Left lung (tissue), 4 donors: ENCODE measurements at regions not wholly inside any gene's neighbourhood (a gene's known extent, or its start where the extent isn't known, plus 50 kb on each side); places are given as distances from the start of the nearest gene placed in this dataset.
A peak's percentile ranks its signal among the peaks of the same experiment; 100 is the strongest.

ENCODE experiments used
- ATAC-seq: fragments of 200-7000 bp; cut with Tn5 transposase; one replicate; pipeline ENCODE4 v1.9.1; 2020; ENCODE audit warnings: moderate library complexity
- DNase-seq, 4 donors: peaks; one replicate each; pipeline ENCODE4 v3.0.0-alpha.2; 2013 to 2020
- H3K27ac ChIP-seq, 2 donors: fragments of 200-600 bp; sonication (generic) in 1 of 2; one replicate each; pipeline versions ENCODE4 v1.5.0 to v1.8.0; 2020 to 2021
- H3K27me3 ChIP-seq, 2 donors: fragments of 200-600 bp; sonication (generic) in 1 of 2; one replicate each; pipeline versions ENCODE4 v1.5.0 to v1.8.0; 2020 to 2021
- H3K36me3 ChIP-seq, 2 donors: fragments of 200-600 bp; sonication (generic) in 1 of 2; one replicate each; pipeline versions ENCODE4 v1.5.0 to v1.8.0; 2020 to 2021
- H3K4me1 ChIP-seq, 2 donors: fragments of 200-600 bp; one replicate each; pipeline ENCODE4 v1.8.0; 2021
- H3K4me3 ChIP-seq, 2 donors: fragments of 200-600 bp; sonication (generic) in 1 of 2; one replicate each; pipeline versions ENCODE4 v1.5.0 to v1.8.0; 2020 to 2021; ENCODE audit warnings: mild to moderate bottlenecking in 1 of 2
- H3K9me3 ChIP-seq, 2 donors: fragments of 200-600 bp; sonication (generic) in 1 of 2; one replicate each; pipeline versions ENCODE4 v1.5.0 to v1.8.0; 2020 to 2021
- intact Hi-C, 2 donors: fragments of 100-400 bp; cut with DNase I; formaldehyde crosslinking; loops; one replicate each; pipeline versions ENCODE4 v1.11.2 to v1.14.2; 2022
- TF ChIP-seq, protein P1 (sequence below), 2 donors: fragments of 200-600 bp; sonication (generic) in 1 of 2; IDR thresholded peaks; one replicate each; pipeline versions ENCODE4 v1.5.0 to v1.8.0; 2021; ENCODE audit warnings: antibody characterized with exemption in 2 of 2
- donor health status: DM: no; HTN: yes; CAD: no.
- donor health status: DM: no; HTN: no; CAD: no.

DNA sequence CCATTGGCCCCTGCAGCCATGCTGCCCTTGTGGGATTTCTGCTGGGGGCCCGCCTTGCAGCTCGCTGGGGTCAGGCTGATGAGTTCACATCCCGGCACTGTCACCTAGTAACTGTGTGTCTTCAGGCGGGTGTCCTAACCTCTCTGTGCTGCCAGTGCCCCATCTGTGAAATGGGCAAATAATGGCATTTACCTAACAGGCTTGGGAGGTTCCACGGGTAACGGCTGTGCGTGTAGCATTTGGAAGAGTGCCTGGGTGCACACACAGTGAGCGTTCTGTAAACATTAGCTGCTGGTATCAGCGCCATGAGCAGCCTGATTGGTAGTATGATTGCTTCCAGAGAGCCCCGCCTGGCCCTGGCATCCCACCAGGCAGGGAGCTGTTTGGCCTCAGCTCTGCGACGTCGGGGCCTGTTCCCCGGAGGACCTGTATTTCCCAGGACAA lies 167.3 kb upstream of the GSE1 start:
- no peak for ATAC-seq
- H3K36me3 ChIP-seq = no peaks in the 10 kb centered on the region
- intact Hi-C loops = no loop called here

DNA sequence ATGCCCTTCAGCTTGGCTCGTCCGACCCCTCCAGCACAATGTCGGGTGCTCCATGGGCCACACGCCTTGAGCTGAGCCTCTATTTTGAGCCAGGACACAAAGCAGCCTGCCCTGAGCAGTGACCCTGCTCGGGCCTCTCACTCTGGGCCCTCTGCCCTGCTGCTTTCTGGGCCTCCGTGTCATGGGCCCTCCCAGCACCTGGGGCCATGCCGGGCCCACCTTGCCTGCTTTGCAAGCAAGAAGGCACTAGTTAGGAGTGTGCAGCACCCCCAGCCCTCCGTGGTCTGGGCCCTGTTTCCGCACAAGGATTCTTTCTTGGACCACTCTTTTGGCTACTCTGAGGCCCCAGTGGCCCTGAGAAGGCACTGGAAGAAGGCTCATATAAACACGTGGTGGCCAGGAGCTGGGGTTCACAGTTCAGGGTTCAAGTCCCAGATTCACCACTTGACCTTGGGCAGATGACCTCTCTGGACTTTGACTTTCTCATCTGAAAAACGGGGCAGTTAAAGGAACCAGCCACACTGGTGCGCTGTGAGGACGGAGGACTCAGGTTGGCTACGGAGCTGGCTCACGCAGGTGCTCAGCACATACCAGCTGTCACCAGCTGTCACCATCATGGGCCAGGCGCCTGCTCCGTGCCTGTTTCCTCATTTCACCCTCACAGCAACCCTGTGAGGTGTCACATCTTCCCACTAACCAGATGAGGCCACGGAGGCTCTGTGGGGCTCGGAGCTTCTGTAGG lies 166.0 kb upstream of the GSE1 start:
- no peaks in the 10 kb centered on the region for H3K36me3 ChIP-seq
- no peak overlapping the region for H3K27ac ChIP-seq
- TF ChIP-seq, protein P1, sequence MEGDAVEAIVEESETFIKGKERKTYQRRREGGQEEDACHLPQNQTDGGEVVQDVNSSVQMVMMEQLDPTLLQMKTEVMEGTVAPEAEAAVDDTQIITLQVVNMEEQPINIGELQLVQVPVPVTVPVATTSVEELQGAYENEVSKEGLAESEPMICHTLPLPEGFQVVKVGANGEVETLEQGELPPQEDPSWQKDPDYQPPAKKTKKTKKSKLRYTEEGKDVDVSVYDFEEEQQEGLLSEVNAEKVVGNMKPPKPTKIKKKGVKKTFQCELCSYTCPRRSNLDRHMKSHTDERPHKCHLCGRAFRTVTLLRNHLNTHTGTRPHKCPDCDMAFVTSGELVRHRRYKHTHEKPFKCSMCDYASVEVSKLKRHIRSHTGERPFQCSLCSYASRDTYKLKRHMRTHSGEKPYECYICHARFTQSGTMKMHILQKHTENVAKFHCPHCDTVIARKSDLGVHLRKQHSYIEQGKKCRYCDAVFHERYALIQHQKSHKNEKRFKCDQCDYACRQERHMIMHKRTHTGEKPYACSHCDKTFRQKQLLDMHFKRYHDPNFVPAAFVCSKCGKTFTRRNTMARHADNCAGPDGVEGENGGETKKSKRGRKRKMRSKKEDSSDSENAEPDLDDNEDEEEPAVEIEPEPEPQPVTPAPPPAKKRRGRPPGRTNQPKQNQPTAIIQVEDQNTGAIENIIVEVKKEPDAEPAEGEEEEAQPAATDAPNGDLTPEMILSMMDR (IDR thresholded peaks at IDR 0.05) = no peak
- no peak for DNase-seq
- no peaks in the 10 kb centered on the region for H3K9me3 ChIP-seq
- no peak overlapping the region for H3K4me3 ChIP-seq
- intact Hi-C loops = no loop called here
- no peak for ATAC-seq
- peaks cover 0 to 24% of the 10 kb centered on the region in 2 donors for H3K27me3 ChIP-seq
- peaks cover 4 to 19% of the 10 kb centered on the region in 2 donors for H3K4me1 ChIP-seq

More for the DNA sequence above, 167.3 kb upstream of the GSE1 start:
- H3K4me3 ChIP-seq = no peak overlapping the region
- H3K4me1 ChIP-seq = peaks cover 4 to 19% of the 10 kb centered on the region in 2 donors
- no peak for DNase-seq
- no peaks in the 10 kb centered on the region for H3K9me3 ChIP-seq
- TF ChIP-seq, protein P1 (IDR thresholded peaks at IDR 0.05) = no peak
- peaks cover 0 to 24% of the 10 kb centered on the region in 2 donors for H3K27me3 ChIP-seq
- H3K27ac ChIP-seq = no peak overlapping the region

DNA sequence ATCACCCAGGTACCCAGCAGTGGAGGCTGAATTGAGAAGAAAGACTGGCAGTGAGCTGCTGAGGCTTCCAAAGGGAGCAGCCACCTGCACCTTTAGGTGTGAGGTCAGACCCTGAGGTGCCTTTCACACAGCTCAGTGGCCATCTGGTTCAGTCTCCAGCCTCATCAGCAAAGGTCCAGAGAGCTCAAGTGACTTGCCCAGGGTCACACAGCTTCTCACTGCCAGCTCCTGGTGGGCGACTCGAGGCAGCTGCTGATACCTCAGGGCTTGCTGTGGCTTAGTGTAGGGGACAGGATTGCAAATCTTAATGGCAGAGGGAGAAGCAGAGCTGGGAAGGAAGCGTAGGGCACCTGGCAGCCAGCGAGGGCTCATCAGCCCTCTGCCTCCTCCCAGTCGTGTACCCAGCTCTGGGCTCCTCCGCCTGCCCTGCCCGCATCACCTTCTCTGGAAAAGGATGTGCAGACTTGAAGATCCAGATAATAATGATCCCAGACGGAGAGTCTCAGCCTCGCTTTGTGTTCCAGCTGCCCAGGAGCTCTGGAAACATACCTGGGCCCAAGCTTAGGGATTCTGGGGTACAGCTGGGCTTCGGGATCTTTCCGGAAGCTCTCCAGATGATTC lies 165.3 kb upstream of the GSE1 start:
- TF ChIP-seq, protein P1 (IDR thresholded peaks at IDR 0.05) = no peak
- ATAC-seq = no peak
- Histone ChIP-seq H3K9me3 (no peaks in the 10 kb centered on the region), H3K27me3 (peaks cover 0 to 25% of the 10 kb centered on the region in 2 donors), H3K4me1 (peaks cover 4 to 19% of the 10 kb centered on the region in 2 donors), H3K4me3 (no peak overlapping the region), H3K27ac (no peak overlapping the region), H3K36me3 (no peaks in the 10 kb centered on the region)
- DNase-seq = no peak
- intact Hi-C loops = no loop called here

DNA sequence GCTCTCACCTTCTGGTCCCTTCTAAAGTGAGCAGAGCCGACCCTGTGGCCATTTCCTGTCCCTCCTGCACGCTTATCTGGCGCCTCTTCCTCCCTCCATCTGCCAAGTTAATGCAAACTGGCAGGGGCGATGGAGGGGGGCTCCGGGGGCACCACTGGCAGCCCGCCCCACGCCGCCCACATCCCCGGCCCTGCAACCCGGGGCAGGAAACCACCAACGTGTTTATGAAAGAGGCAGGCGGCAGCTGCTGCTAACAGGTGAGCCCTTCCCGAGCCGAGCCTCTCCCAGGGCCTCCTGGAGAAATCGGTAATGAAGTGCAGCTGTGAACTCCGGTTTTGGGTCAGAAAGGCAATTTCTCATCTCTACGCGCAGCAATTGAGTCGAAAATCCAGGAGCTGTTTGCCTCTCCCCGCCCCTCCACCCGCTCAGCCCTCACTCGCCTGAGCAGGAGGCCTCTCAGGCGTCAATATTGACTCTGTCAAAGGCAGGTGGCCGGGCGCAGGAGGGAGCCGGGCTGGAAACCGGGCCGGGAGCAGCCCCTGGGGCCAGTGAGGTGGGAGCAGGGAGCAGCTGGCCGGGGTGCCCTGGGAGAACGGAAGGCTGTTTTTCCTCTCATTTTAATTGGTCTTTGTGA lies 164.4 kb upstream of the GSE1 start:
- Histone ChIP-seq H3K4me3 (no peak overlapping the region), H3K36me3 (no peaks in the 10 kb centered on the region), H3K4me1 (peaks cover 4 to 19% of the 10 kb centered on the region in 2 donors), H3K27me3 (peaks cover 0 to 30% of the 10 kb centered on the region in 2 donors), H3K9me3 (no peaks in the 10 kb centered on the region), H3K27ac (no peak overlapping the region)
- ATAC-seq = peak; percentile 80
- DNase-seq = peak in 1 of 4 donors; percentile 82
- intact Hi-C loops = no loop called here
- TF ChIP-seq, protein P1 (IDR thresholded peaks at IDR 0.05) = no peak
